H9 (cell line): ENCODE measurements at regions not wholly inside any gene's neighbourhood (a gene's known extent, or its start where the extent isn't known, plus 50 kb on each side); places are given as distances from the start of the nearest gene placed in this dataset.

ENCODE experiments used
- DNase-seq: peaks from one replicate; pipeline ENCODE4 v3.0.0-alpha.2; 2017
- H2AFZ ChIP-seq: one replicate; pipeline ENCODE4 v1.6.1; 2013; ENCODE audit warnings: mild to moderate bottlenecking, low read length, control low read depth, moderate library complexity
- H2AK5ac ChIP-seq: 2 replicates; pipeline ENCODE4 v1.6.1; 2013; ENCODE audit warnings: low read length, control low read depth, mixed read lengths; ENCODE audit not compliant: insufficient read length
- H2BK120ac ChIP-seq: one replicate; pipeline ENCODE4 v1.6.1; 2013; ENCODE audit warnings: low read depth, mild to moderate bottlenecking, low read length, control low read depth, inconsistent platforms; ENCODE audit not compliant: poor library complexity, severe bottlenecking
- H2BK12ac ChIP-seq: 2 replicates; pipeline ENCODE4 v1.6.1; 2013; ENCODE audit warnings: low read length, control low read depth, mixed read lengths, low read depth; ENCODE audit not compliant: insufficient read length
- H2BK15ac ChIP-seq: 2 replicates; pipeline ENCODE4 v1.6.1; 2013; ENCODE audit warnings: low read depth, low read length, control low read depth
- H2BK20ac ChIP-seq: one replicate; pipeline ENCODE4 v1.6.1; 2013; ENCODE audit warnings: low read depth, mild to moderate bottlenecking, low read length, control low read depth, inconsistent platforms; ENCODE audit not compliant: poor library complexity, severe bottlenecking
- H2BK5ac ChIP-seq: 2 replicates; pipeline ENCODE4 v1.6.1; 2013; ENCODE audit warnings: low read length, control low read depth, mixed read lengths; ENCODE audit not compliant: insufficient read length
- H3K14ac ChIP-seq: 2 replicates; pipeline ENCODE4 v1.6.1; 2013; ENCODE audit warnings: low read length, control low read depth; ENCODE audit not compliant: insufficient read depth
- H3K18ac ChIP-seq: 2 replicates; pipeline ENCODE4 v1.6.1; 2013; ENCODE audit warnings: low read depth, mild to moderate bottlenecking, mixed read lengths, low read length, control low read depth; ENCODE audit not compliant: insufficient read length
- H3K23ac ChIP-seq: 2 replicates; pipeline ENCODE4 v1.6.1; 2013; ENCODE audit warnings: low read length, control low read depth, mixed read lengths, low read depth; ENCODE audit not compliant: insufficient read length
- H3K23me2 ChIP-seq: 2 replicates; pipeline ENCODE4 v1.6.1; 2013; ENCODE audit warnings: low read depth, mild to moderate bottlenecking, mixed read lengths, low read length, control low read depth; ENCODE audit not compliant: insufficient read length, poor library complexity, severe bottlenecking
- H3K27ac ChIP-seq: 2 replicates; pipeline ENCODE4 v1.5.1; 2013; ENCODE audit warnings: low read length, control low read depth, mixed read lengths, low read depth; ENCODE audit not compliant: insufficient read length
- H3K27me3 ChIP-seq: 2 replicates; pipeline ENCODE4 v1.6.1; 2013; ENCODE audit warnings: low read length, control low read depth, inconsistent platforms; ENCODE audit not compliant: insufficient read depth
- H3K4ac ChIP-seq: 2 replicates; pipeline ENCODE4 v1.6.1; 2013; ENCODE audit warnings: low read depth, mild to moderate bottlenecking, control low read depth, inconsistent platforms, low read length, moderate library complexity
- H3K4me1 ChIP-seq: 2 replicates; pipeline ENCODE4 v1.6.1; 2013; ENCODE audit warnings: low read length, control low read depth, inconsistent platforms; ENCODE audit not compliant: insufficient read depth
- H3K4me2 ChIP-seq: 2 replicates; pipeline ENCODE4 v1.6.1; 2013; ENCODE audit warnings: low read length, control low read depth, mixed read lengths; ENCODE audit not compliant: insufficient read length, insufficient read depth
- H3K56ac ChIP-seq: 2 replicates; pipeline ENCODE4 v1.6.1; 2013; ENCODE audit warnings: low read depth, mild to moderate bottlenecking, mixed read lengths, low read length, control low read depth; ENCODE audit not compliant: insufficient read length
- H3K79me1 ChIP-seq: 2 replicates; pipeline ENCODE4 v1.6.1; 2013; ENCODE audit warnings: low read depth, mild to moderate bottlenecking, moderate library complexity, low read length, control low read depth, inconsistent platforms; ENCODE audit not compliant: insufficient read depth, poor library complexity, severe bottlenecking
- H3K79me2 ChIP-seq: 2 replicates; pipeline ENCODE4 v1.6.1; 2013; ENCODE audit warnings: low read length, control low read depth, inconsistent platforms; ENCODE audit not compliant: insufficient read depth
- H3K9ac ChIP-seq: 2 replicates; pipeline ENCODE4 v1.6.1; 2013; ENCODE audit warnings: low read length, control low read depth, mixed read lengths; ENCODE audit not compliant: insufficient read length; ENCODE audit errors: extremely low read depth
- H3K9me3 ChIP-seq: one replicate; pipeline ENCODE4 v1.6.1; 2013; ENCODE audit warnings: low read depth, low read length, inconsistent platforms; ENCODE audit not compliant: control insufficient read depth
- H3T11ph ChIP-seq: one replicate; pipeline ENCODE4 v1.6.1; 2013; ENCODE audit warnings: mild to moderate bottlenecking, low read length, control low read depth, inconsistent platforms
- H4K20me1 ChIP-seq: one replicate; pipeline ENCODE4 v1.6.1; 2013; ENCODE audit not compliant: control insufficient read depth, insufficient read length, insufficient read depth
- H4K5ac ChIP-seq: 2 replicates; pipeline ENCODE4 v1.6.1; 2013; ENCODE audit warnings: low read depth, mild to moderate bottlenecking, mixed read lengths, low read length, control low read depth; ENCODE audit not compliant: insufficient read length
- H4K8ac ChIP-seq: replicated peaks from 2 replicates; pipeline ENCODE4 v1.6.1; 2013; ENCODE audit warnings: low read length, control low read depth, mixed read lengths, low read depth; ENCODE audit not compliant: insufficient read length
- H4K91ac ChIP-seq: 2 replicates; pipeline ENCODE4 v1.6.1; 2013; ENCODE audit warnings: low read depth, mild to moderate bottlenecking, moderate library complexity, mixed read lengths, low read length, control low read depth; ENCODE audit not compliant: insufficient read length
- H3K27ac Mint-ChIP-seq, 3 experiments: 2 replicates in 2 of 3; 3 replicates in 1 of 3; pipeline ENCODE4 v1.8.0; 2020 to 2021; ENCODE audit warnings: mixed read lengths in 3 of 3, mild to moderate bottlenecking in 1 of 3, moderate library complexity in 1 of 3
- H3K27me3 Mint-ChIP-seq: 2 replicates; pipeline ENCODE4 v1.8.0; 2021; ENCODE audit warnings: low read depth, mild to moderate bottlenecking, moderate library complexity, mixed read lengths
- H3K36me3 Mint-ChIP-seq, 3 experiments: 2 replicates in 2 of 3; 3 replicates in 1 of 3; pipeline ENCODE4 v1.8.0; 2020 to 2021; ENCODE audit warnings: low read depth in 3 of 3, mixed read lengths in 3 of 3; ENCODE audit not compliant: insufficient read depth in 1 of 3
- H3K4me1 Mint-ChIP-seq, 2 experiments: 2 replicates each; pipeline ENCODE4 v1.8.0; 2020; ENCODE audit warnings: mixed read lengths in 2 of 2
- H3K4me3 Mint-ChIP-seq, 2 experiments: 2 replicates in 1 of 2; 3 replicates in 1 of 2; pipeline ENCODE4 v1.8.0; 2020 to 2021; ENCODE audit warnings: mild to moderate bottlenecking in 2 of 2, mixed read lengths in 2 of 2, moderate library complexity in 1 of 2
- H3K9me3 Mint-ChIP-seq, 2 experiments: 2 replicates in 1 of 2; 3 replicates in 1 of 2; pipeline ENCODE4 v1.8.0; 2020; ENCODE audit warnings: mild to moderate bottlenecking in 2 of 2, mixed read lengths in 2 of 2, moderate library complexity in 1 of 2
- WGBS: extraction: QIAGEN DNeasy Blood & Tissue Kit; methylation state at CpG from one replicate; pipeline ENCODE4 v1.1.7; 2013; ENCODE audit warnings: missing lambda C conversion rate, low lambda C conversion rate, mixed read lengths; ENCODE audit not compliant: insufficient read length; ENCODE audit errors: extremely low coverage; 5-methylcytosine and 5-hydroxymethylcytosine counted together
- TF ChIP-seq, protein P1 (sequence below): fragments of 200-600 bp; sonication (generic); conservative IDR thresholded peaks from 3 replicates; pipeline ENCODE4 v1.8.0; 2021; ENCODE audit warnings: antibody characterized with exemption, mild to moderate bottlenecking

- H3K4me2 ChIP-seq: no peak overlapping the region
- no peaks in the 10 kb centered on the region for H3K27me3 ChIP-seq
- H4K5ac ChIP-seq: no peak overlapping the region
- no peaks in the 10 kb centered on the region for H3K79me2 ChIP-seq
- H3K27me3 Mint-ChIP-seq: no peaks in the 10 kb centered on the region
- H3K56ac ChIP-seq: no peak overlapping the region
- WGBS: no CpG with 5 or more reads among the region's 5 CpGs
- no peak overlapping the region for H2BK120ac ChIP-seq
- TF ChIP-seq, protein P1, sequence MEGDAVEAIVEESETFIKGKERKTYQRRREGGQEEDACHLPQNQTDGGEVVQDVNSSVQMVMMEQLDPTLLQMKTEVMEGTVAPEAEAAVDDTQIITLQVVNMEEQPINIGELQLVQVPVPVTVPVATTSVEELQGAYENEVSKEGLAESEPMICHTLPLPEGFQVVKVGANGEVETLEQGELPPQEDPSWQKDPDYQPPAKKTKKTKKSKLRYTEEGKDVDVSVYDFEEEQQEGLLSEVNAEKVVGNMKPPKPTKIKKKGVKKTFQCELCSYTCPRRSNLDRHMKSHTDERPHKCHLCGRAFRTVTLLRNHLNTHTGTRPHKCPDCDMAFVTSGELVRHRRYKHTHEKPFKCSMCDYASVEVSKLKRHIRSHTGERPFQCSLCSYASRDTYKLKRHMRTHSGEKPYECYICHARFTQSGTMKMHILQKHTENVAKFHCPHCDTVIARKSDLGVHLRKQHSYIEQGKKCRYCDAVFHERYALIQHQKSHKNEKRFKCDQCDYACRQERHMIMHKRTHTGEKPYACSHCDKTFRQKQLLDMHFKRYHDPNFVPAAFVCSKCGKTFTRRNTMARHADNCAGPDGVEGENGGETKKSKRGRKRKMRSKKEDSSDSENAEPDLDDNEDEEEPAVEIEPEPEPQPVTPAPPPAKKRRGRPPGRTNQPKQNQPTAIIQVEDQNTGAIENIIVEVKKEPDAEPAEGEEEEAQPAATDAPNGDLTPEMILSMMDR: no peak
- no peaks in the 10 kb centered on the region for H3K4me1 Mint-ChIP-seq
- no peak overlapping the region for H3K18ac ChIP-seq
- H2AK5ac ChIP-seq: no peak overlapping the region
- no peak overlapping the region for H3K4me3 Mint-ChIP-seq
- H3K4ac ChIP-seq: no peak overlapping the region
- H2BK20ac ChIP-seq: no peak overlapping the region
- peaks cover 3 to 6% of the 10 kb centered on the region in 2 experiments; a peak in 4 of 5 replicates for H3K9me3 Mint-ChIP-seq
- no peaks in the 10 kb centered on the region for H4K20me1 ChIP-seq
- no peaks in the 10 kb centered on the region for H3K23me2 ChIP-seq
- DNase-seq: no peak
- H3K27ac Mint-ChIP-seq: no peak overlapping the region
- no peak overlapping the region for H2BK12ac ChIP-seq
- no peaks in the 10 kb centered on the region for H3K79me1 ChIP-seq
- no peak overlapping the region for H4K8ac ChIP-seq
- no peak overlapping the region for H2BK5ac ChIP-seq
- 0 out of 7 replicates have a peak, but pooled peaks cover 0 to 1% (median 0%) of the 10 kb centered on the region in 3 experiments for H3K36me3 Mint-ChIP-seq
- H3K4me1 ChIP-seq: no peaks in the 10 kb centered on the region
- H2BK15ac ChIP-seq: no peak overlapping the region
- H4K91ac ChIP-seq: no peak overlapping the region
- H3K14ac ChIP-seq: no peak overlapping the region
- no peak overlapping the region for H3T11ph ChIP-seq
- no peak overlapping the region for H3K9ac ChIP-seq
- H2AFZ ChIP-seq: no peak overlapping the region
- no peaks in the 10 kb centered on the region for H3K9me3 ChIP-seq
- no peak overlapping the region for H3K23ac ChIP-seq
- no peak overlapping the region for H3K27ac ChIP-seq
Observed at GRCh38 chr5:2241842-2242241, 359.1 kb upstream of the IRX4 start.
